WERI-Rb-1 (cell line): ENCODE measurements at regions not wholly inside any gene's neighbourhood (a gene's known extent, or its start where the extent isn't known, plus 50 kb on each side); places are given as distances from the start of the nearest gene placed in this dataset.
A peak's percentile ranks its signal among the peaks of the same experiment; 100 is the strongest.
"Not testable (repeated sequence)": the region's sequence is repeated elsewhere in the genome, so short reads cannot be mapped to it uniquely, and the experiment has no call there.

ENCODE experiments used
- DNase-seq: peaks from one replicate; pipeline ENCODE4 v3.0.0-alpha.2; 2020
- H3K27ac ChIP-seq: fragments of 250-450 bp; sonication (Bioruptor Pico); 2 replicates; pipeline ENCODE4 v1.5.1; 2020; ENCODE audit warnings: mild to moderate bottlenecking, moderate library complexity
- H3K27me3 ChIP-seq: fragments of 250-450 bp; sonication (Bioruptor Pico); 2 replicates; pipeline ENCODE4 v1.5.1; 2021; ENCODE audit warnings: mild to moderate bottlenecking, low read depth, moderate library complexity; ENCODE audit not compliant: insufficient read depth, severe bottlenecking
- H3K36me3 ChIP-seq: fragments of 250-450 bp; sonication (Bioruptor Pico); 2 replicates; pipeline ENCODE4 v1.5.1; 2020; ENCODE audit warnings: mild to moderate bottlenecking, moderate library complexity
- H3K4me3 ChIP-seq: 2 replicates; pipeline ENCODE4 v1.5.1; 2011; ENCODE audit warnings: low read depth, mild to moderate bottlenecking, control low read depth, low read length
- H3K9me3 ChIP-seq: fragments of 250-450 bp; sonication (Bioruptor Pico); 2 replicates; pipeline ENCODE4 v1.5.1; 2021; ENCODE audit warnings: mild to moderate bottlenecking, moderate library complexity; ENCODE audit not compliant: severe bottlenecking
- TF ChIP-seq, protein P1 (sequence below): IDR thresholded peaks from 2 replicates; pipeline ENCODE4 v1.5.1; 2011; ENCODE audit warnings: low read depth, mild to moderate bottlenecking, control low read depth, inconsistent platforms, low read length

DNA sequence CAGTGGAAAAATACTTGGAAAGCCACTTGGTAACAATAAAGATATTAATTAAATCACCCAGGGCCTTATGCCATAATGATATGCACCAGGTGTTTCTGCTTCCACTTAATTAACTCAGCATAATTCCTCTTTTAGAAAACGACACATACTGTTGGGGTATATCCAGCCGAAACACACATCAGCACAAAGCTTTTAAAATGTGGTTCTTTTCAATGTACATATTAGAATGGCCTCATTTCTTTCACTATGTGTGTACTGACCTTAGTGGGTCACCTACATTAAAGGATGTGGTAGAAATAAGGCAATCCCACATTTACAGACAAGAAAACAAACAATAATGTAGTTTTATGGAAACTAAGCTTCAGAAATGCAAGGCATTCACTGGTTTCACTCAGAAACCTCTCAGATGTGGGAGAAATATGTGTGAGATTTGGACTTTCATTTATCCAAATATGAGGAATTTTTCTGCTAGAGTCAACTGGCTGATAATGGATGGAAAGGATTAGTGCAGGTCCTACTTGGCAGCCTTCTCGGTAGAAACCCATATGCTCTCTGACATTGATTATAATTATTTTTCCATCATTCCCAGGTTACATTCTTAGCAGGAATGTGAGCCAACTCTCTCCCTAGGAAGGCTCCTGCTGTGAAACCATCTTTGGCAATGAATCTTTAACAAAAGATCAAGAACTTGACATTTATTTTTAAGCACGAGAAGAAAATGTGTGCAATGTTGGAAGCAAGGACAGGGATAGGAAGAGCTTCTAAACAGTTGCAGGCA, 66.7 kb upstream of the DHX40 start:
- DNase-seq = no peak
- H3K27ac ChIP-seq = no peak overlapping the region
- no peak overlapping the region for H3K4me3 ChIP-seq
- no peaks in the 10 kb centered on the region for H3K27me3 ChIP-seq
- TF ChIP-seq, protein P1, sequence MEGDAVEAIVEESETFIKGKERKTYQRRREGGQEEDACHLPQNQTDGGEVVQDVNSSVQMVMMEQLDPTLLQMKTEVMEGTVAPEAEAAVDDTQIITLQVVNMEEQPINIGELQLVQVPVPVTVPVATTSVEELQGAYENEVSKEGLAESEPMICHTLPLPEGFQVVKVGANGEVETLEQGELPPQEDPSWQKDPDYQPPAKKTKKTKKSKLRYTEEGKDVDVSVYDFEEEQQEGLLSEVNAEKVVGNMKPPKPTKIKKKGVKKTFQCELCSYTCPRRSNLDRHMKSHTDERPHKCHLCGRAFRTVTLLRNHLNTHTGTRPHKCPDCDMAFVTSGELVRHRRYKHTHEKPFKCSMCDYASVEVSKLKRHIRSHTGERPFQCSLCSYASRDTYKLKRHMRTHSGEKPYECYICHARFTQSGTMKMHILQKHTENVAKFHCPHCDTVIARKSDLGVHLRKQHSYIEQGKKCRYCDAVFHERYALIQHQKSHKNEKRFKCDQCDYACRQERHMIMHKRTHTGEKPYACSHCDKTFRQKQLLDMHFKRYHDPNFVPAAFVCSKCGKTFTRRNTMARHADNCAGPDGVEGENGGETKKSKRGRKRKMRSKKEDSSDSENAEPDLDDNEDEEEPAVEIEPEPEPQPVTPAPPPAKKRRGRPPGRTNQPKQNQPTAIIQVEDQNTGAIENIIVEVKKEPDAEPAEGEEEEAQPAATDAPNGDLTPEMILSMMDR = no peak
- H3K9me3 ChIP-seq = no peaks in the 10 kb centered on the region
- no peaks in the 10 kb centered on the region for H3K36me3 ChIP-seq

GRCh38 chr17:59500086-59500655, 65.2 kb upstream of the DHX40 start:
- H3K27ac ChIP-seq = not testable (repeated sequence)

GRCh38 chr17:59501690-59502089, 63.7 kb upstream of the DHX40 start:
- peak overlapping the region; percentile 10; the same call in 1 of the 2 replicates for H3K27ac ChIP-seq
- DNase-seq = no peak
- no peaks in the 10 kb centered on the region for H3K9me3 ChIP-seq
- H3K27me3 ChIP-seq = no peaks in the 10 kb centered on the region
- H3K4me3 ChIP-seq = no peak overlapping the region
- TF ChIP-seq, protein P1 = no peak
- H3K36me3 ChIP-seq = no peaks in the 10 kb centered on the region

More at GRCh38 chr17:59500086-59500655, 65.2 kb upstream of the DHX40 start:
- not testable (repeated sequence) for H3K9me3 ChIP-seq, DNase-seq, H3K27me3 ChIP-seq, H3K4me3 ChIP-seq, H3K36me3 ChIP-seq

GRCh38 chr17:59502800-59503199, 62.6 kb upstream of the DHX40 start:
- no peak for DNase-seq
- Histone ChIP-seq H3K27me3 (no peaks in the 10 kb centered on the region), H3K4me3 (no peak overlapping the region), H3K9me3 (no peaks in the 10 kb centered on the region), H3K27ac (no peak overlapping the region), H3K36me3 (no peaks in the 10 kb centered on the region)
- TF ChIP-seq, protein P1 = no peak

- Histone ChIP-seq H3K4me3 (no peak overlapping the region), H3K36me3 (no peaks in the 10 kb centered on the region), H3K27ac (no peak overlapping the region), H3K27me3 (no peaks in the 10 kb centered on the region), H3K9me3 (no peaks in the 10 kb centered on the region)
- TF ChIP-seq, protein P1 = no peak
- DNase-seq = no peak
Observed at GRCh38 chr17:59503500-59503899, 61.9 kb upstream of the DHX40 start.

- no peaks in the 10 kb centered on the region for H3K9me3 ChIP-seq
- TF ChIP-seq, protein P1 = no peak
- H3K36me3 ChIP-seq = no peaks in the 10 kb centered on the region
- DNase-seq = no peak
- H3K27ac ChIP-seq = no peak overlapping the region
- H3K4me3 ChIP-seq = no peak overlapping the region
- no peaks in the 10 kb centered on the region for H3K27me3 ChIP-seq
Observed at GRCh38 chr17:59504821-59505220, 60.6 kb upstream of the DHX40 start.
